ENCODE measurements at regions not wholly inside any gene's neighbourhood (a gene's known extent, or its start where the extent isn't known, plus 50 kb on each side); places are given as distances from the start of the nearest gene placed in this dataset.
"Not testable (repeated sequence)": the region's sequence is repeated elsewhere in the genome, so short reads cannot be mapped to it uniquely, and the experiment has no call there.

- TF ChIP-seq, protein P1, sequence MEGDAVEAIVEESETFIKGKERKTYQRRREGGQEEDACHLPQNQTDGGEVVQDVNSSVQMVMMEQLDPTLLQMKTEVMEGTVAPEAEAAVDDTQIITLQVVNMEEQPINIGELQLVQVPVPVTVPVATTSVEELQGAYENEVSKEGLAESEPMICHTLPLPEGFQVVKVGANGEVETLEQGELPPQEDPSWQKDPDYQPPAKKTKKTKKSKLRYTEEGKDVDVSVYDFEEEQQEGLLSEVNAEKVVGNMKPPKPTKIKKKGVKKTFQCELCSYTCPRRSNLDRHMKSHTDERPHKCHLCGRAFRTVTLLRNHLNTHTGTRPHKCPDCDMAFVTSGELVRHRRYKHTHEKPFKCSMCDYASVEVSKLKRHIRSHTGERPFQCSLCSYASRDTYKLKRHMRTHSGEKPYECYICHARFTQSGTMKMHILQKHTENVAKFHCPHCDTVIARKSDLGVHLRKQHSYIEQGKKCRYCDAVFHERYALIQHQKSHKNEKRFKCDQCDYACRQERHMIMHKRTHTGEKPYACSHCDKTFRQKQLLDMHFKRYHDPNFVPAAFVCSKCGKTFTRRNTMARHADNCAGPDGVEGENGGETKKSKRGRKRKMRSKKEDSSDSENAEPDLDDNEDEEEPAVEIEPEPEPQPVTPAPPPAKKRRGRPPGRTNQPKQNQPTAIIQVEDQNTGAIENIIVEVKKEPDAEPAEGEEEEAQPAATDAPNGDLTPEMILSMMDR (IDR thresholded peaks at IDR 0.05): not testable (repeated sequence)
- not testable (repeated sequence) for TF ChIP-seq EP300 (IDR thresholded peaks at IDR 0.05; ENCODE audit: low read depth)
Measured at GRCh38 chr14:42973171-42973570, 1366.5 kb downstream of the LRFN5 start.
